Dendritic cell treated with granulocyte-macrophage colony-stimulating factor and Interleukin-4, amounts not matched to agents 40 ng/mL and 50 ng/mL, for 4 days (primary cell): ENCODE measurements at regions not wholly inside any gene's neighbourhood (a gene's known extent, or its start where the extent isn't known, plus 50 kb on each side); places are given as distances from the start of the nearest gene placed in this dataset.

Experiments used
- H3K27ac Mint-ChIP-seq: one replicate; pipeline ENCODE4 v1.8.0; 2022; ENCODE audit warnings: mild to moderate bottlenecking, mixed read lengths
- H3K27me3 Mint-ChIP-seq: one replicate; pipeline ENCODE4 v1.8.0; 2022; ENCODE audit warnings: mild to moderate bottlenecking, mixed read lengths
- H3K36me3 Mint-ChIP-seq: one replicate; pipeline ENCODE4 v1.8.0; 2022; ENCODE audit warnings: low read depth, mixed read lengths
- H3K4me1 Mint-ChIP-seq: one replicate; pipeline ENCODE4 v1.8.0; 2022; ENCODE audit warnings: low read depth, mixed read lengths
- H3K4me3 Mint-ChIP-seq: one replicate; pipeline ENCODE4 v1.8.0; 2022; ENCODE audit warnings: mild to moderate bottlenecking, moderate library complexity, mixed read lengths
- H3K9me3 Mint-ChIP-seq: one replicate; pipeline ENCODE4 v1.8.0; 2022; ENCODE audit warnings: mixed read lengths
- intact Hi-C: fragments of 100-400 bp; cut with micrococcal nuclease; formaldehyde crosslinking; loops from one replicate; pipeline ENCODE4 v1.15.0; 2022

DNA sequence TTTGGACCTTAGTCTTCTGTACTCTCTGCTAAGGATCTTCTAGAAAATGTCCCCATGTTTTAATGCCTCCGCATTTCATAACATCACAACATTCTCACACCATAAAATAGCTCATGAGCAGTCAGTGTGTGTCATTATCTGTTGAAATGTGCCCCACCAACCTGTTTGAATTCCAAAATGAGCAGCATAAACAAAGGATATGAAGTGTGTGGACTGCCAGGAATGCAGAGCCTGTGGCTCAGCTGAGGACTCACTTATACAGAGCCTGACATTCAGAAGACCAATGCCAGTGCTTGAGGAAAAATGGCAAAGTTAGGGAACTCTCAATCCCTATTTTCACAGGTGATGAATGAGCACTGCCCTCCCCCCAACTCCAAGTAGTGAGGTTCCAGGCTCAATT lies 621.4 kb downstream of the POM121L12 start:
- intact Hi-C loops: no loop called here
- Mint-ChIP-seq H3K4me3 (no peak overlapping the region), H3K36me3 (no peaks in the 10 kb centered on the region), H3K27me3 (no peaks in the 10 kb centered on the region), H3K4me1 (no peaks in the 10 kb centered on the region), H3K27ac (no peak overlapping the region), H3K9me3 (peaks cover 36% of the 10 kb centered on the region)

DNA sequence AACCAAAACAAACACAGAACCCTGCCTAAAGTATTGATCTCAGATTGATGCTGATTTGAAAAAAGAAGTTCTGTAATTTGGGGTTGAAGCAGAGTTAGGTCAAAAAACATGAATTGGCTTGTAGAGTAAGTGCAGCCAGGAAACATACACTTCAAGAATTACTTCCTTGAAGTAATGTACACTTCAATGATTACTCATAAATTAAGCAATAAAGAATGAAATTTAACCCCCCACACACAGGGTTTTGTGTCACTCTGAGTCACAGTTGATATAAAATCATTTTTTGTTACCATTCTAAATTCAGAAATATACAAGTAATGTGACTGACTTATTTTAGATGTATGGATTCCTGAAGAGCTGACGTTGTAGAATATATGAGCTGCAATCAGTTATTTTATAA lies 622.2 kb downstream of the POM121L12 start:
- H3K4me3 Mint-ChIP-seq: no peak overlapping the region
- no peak overlapping the region for H3K27ac Mint-ChIP-seq
- intact Hi-C loops: no loop called here
- no peaks in the 10 kb centered on the region for H3K4me1 Mint-ChIP-seq
- peaks cover 30% of the 10 kb centered on the region for H3K9me3 Mint-ChIP-seq
- H3K36me3 Mint-ChIP-seq: no peaks in the 10 kb centered on the region
- H3K27me3 Mint-ChIP-seq: no peaks in the 10 kb centered on the region

DNA sequence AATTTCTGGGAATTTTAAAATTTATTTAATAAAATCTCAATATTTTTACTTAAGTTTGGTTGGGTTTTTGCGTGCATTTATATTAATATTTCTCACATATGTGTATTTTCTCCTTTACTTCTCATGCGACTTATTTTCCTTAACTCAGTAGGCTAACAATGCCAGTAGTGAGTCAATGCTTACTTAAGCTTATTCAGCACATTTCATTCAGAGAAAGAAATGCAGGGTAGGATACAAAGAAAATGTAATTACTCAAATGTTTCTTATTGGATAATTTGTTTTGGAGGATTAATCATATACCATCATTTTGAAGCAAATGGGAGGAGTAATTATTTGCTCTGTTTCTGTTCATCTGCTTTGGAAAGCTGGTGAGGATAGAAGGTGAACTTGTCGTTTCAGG lies 623.5 kb downstream of the POM121L12 start:
- Mint-ChIP-seq H3K4me1 (no peaks in the 10 kb centered on the region), H3K27ac (no peak overlapping the region), H3K4me3 (no peak overlapping the region), H3K27me3 (no peaks in the 10 kb centered on the region), H3K36me3 (no peaks in the 10 kb centered on the region), H3K9me3 (peaks cover 32% of the 10 kb centered on the region)
- intact Hi-C loops: no loop called here

DNA sequence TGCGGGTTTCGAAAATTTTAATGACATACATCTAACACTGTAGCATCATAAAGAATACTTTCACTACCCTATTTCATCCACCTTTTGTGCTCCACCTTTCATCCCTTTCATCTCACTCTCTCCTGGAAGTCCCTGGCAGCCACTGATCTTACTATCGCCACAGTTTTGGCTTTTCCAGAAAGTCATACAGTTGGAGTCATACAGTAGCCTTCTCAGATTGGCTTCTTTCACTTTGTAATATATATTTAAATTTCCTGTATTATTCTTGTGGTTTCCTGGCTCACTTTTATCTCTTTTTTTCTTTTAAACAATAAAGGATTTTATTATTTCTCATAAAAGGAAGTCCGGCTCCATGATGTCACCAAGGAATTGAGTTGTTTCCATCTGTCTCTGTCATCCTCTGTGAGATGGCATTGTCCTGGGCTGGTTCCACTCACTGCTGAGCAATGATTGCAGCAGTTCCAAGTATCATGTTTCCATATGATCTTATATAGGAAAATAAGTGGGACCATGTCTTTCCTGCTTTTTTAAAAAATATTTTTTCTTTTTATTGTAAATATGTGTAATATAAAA lies 626.3 kb downstream of the POM121L12 start:
- Mint-ChIP-seq H3K27ac (no peak overlapping the region), H3K36me3 (no peaks in the 10 kb centered on the region), H3K4me3 (no peak overlapping the region), H3K27me3 (no peaks in the 10 kb centered on the region), H3K4me1 (no peaks in the 10 kb centered on the region), H3K9me3 (peaks cover 33% of the 10 kb centered on the region)
- intact Hi-C loops: no loop called here

DNA sequence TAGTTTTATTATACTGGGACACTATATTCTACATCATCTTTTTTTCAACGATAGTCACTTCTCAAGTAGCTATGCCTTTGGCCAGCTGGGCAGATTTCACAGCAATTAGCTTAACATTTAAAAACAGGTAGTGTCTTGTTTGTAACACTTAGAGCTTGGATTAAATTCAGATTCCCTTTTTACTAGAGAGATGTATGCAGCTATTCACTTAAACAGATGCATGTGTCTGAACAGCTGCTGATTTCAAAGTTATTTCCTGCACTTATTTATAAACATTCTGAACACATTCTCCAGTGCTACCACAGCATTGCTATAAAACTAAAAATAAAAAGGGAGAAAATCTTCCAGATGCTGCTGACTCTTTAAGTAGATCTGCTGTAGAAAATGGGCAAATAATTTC lies 637.2 kb downstream of the POM121L12 start:
- H3K4me1 Mint-ChIP-seq: no peaks in the 10 kb centered on the region
- intact Hi-C loops: no loop called here
- H3K36me3 Mint-ChIP-seq: no peaks in the 10 kb centered on the region
- no peak overlapping the region for H3K27ac Mint-ChIP-seq
- H3K4me3 Mint-ChIP-seq: no peak overlapping the region
- peaks cover 19% of the 10 kb centered on the region for H3K9me3 Mint-ChIP-seq
- no peaks in the 10 kb centered on the region for H3K27me3 Mint-ChIP-seq

DNA sequence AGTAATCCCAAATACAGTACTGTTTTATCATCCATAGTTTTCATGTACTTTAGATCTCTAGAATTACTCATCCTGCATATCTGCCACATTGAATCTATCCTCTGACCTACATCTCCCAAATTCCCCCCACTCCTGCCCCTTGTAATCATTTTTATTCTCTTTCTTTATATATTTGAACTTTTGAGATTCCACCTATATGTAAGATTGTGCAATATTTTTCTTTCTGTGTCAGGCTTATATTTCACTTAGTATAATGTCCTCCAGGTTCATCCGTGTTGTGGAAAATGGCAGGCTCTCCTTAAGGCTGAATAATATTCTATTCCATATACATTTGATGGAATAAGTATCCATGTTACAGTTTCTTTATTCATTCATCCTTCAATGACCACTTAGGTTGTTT lies 640.4 kb downstream of the POM121L12 start:
- Mint-ChIP-seq H3K27me3 (no peaks in the 10 kb centered on the region), H3K4me1 (no peaks in the 10 kb centered on the region), H3K27ac (no peak overlapping the region), H3K36me3 (no peaks in the 10 kb centered on the region), H3K9me3 (peaks cover 46% of the 10 kb centered on the region), H3K4me3 (no peak overlapping the region)
- intact Hi-C loops: no loop called here

DNA sequence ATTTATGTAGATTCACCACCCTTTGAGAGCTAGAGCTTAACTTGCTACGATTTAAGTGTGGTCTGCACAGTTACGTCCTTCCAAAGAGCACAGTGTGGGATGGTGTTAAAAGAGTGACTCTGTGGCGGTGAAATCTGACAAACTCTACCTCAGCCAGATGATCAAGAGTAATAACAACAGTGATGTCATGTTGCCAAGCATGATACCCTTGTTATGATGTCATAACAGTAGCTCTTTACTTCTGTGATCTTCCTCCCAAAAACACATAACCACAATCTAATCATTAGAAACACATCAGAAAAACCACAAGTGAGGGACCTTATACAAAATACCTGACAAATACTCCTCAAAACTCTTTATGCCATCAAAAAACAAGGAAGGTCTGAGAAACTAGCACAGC lies 649.3 kb downstream of the POM121L12 start:
- Mint-ChIP-seq H3K9me3 (peaks cover 35% of the 10 kb centered on the region), H3K36me3 (no peaks in the 10 kb centered on the region), H3K27ac (no peak overlapping the region), H3K4me3 (no peak overlapping the region), H3K4me1 (no peaks in the 10 kb centered on the region), H3K27me3 (no peaks in the 10 kb centered on the region)
- intact Hi-C loops: no loop called here

DNA sequence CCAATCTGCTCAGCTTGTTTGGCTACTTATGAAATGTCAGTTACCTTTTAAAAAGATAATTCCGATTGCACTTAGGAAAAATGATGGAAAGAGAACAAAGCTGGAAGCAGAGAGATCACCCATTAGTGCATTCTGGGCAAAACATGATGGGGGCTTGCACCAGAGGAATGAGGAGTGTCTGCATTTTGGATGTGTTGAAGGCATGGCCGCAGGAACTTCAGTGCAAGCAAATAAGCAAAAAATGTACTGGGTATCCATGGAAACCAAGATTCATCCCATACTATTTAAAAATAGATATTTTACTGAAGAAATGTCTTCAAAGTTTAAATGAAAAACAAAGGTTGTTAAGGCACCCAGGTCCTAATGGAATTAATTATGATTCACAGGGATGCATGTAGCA lies 655.0 kb downstream of the POM121L12 start:
- Mint-ChIP-seq H3K9me3 (peaks cover 22% of the 10 kb centered on the region), H3K4me3 (no peak overlapping the region), H3K27me3 (no peaks in the 10 kb centered on the region), H3K36me3 (no peaks in the 10 kb centered on the region), H3K4me1 (no peaks in the 10 kb centered on the region), H3K27ac (no peak overlapping the region)
- intact Hi-C loops: no loop called here

DNA sequence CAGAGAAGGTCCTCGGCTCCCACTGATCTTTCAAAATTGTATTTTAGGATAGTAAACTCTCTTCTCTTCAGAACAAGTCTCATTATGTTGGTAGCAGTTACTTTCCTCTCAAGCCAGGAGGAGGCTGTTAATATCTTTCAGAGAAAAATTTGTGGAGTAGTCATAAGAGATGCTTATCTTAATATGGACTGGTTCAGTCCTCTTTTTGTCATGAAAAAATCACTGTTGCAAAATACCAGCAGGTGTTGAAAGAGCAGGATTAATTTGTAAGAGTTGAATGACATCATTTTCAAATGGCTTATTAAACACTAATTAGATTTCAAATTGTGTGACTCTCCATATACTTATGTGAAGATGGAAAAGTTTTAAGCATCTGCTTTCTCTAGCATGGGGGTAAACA lies 662.5 kb downstream of the POM121L12 start:
- intact Hi-C loops: no loop called here
- H3K27ac Mint-ChIP-seq: no peak overlapping the region
- H3K4me1 Mint-ChIP-seq: no peaks in the 10 kb centered on the region
- H3K9me3 Mint-ChIP-seq: peaks cover 21% of the 10 kb centered on the region
- H3K36me3 Mint-ChIP-seq: no peaks in the 10 kb centered on the region
- no peak overlapping the region for H3K4me3 Mint-ChIP-seq
- H3K27me3 Mint-ChIP-seq: no peaks in the 10 kb centered on the region

DNA sequence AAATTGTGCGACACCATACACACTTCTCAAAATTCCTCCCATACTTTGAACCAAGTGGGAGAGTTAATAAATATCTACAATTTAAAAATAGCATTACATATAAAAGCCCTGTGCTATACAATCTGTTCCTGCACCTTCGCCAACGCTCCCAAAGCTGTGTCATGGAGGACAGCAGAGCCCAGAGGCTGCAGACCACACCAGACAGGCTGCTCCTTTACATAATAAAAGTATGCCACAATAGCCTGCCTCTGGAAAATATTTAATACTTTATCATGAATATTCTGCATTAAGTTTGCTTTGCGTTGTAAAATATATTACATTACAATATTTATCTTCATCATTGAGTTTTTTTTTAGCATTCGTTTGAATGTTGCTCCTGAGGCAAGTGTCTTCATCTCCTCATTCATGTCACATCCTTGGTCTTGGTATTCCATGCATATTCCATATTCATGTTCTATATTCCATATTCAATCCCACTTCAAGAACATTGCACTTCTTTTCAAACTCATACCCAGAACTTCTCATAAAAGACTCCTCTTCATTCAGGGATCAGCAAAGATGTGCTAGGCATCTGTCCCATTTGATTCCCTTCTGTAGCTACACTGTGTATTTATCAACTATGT lies 663.9 kb downstream of the POM121L12 start:
- Mint-ChIP-seq H3K4me1 (no peaks in the 10 kb centered on the region), H3K27me3 (no peaks in the 10 kb centered on the region), H3K36me3 (no peaks in the 10 kb centered on the region), H3K9me3 (peaks cover 16% of the 10 kb centered on the region), H3K4me3 (no peak overlapping the region), H3K27ac (no peak overlapping the region)
- intact Hi-C loops: no loop called here

DNA sequence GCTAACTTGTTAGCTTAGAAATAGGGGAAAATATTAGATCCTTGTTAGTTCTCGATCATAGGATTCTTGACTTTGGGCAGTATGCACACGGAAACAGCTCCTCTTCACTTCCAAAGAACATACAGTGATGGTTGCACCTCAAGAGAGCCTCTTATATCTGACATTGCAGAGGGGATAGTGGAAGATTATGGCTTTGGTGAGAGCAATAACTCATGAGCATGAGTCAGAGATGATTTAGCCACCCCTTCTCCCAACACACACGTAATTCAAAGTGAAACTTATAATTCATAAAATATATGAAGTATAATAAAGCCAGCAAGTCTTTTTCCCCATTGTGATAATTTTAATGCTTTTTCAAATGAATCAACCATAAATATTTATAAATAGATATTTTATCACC lies 683.7 kb downstream of the POM121L12 start:
- Mint-ChIP-seq H3K27me3 (no peaks in the 10 kb centered on the region), H3K36me3 (no peaks in the 10 kb centered on the region), H3K27ac (no peak overlapping the region), H3K9me3 (peaks cover 37% of the 10 kb centered on the region), H3K4me1 (no peaks in the 10 kb centered on the region), H3K4me3 (no peak overlapping the region)
- intact Hi-C loops: no loop called here

DNA sequence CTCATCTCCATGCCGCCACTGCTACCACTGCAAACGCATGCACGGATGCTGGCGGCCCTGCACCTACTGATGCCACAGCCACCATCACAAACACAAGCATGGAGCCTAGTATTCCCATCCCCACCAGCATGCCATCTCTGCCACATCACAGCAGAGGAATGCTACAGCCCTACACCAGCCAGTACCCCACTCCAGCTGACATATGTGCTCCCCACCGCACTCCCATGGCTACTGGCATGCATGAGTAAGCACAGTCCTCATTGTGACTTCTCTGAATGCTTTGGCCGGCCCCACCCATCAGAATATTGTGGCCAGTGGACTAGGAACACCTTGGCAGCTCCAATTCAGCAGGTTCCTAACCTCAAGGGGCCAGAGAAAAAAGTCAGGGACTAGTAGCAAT lies 705.5 kb downstream of the POM121L12 start:
- Mint-ChIP-seq H3K4me1 (no peaks in the 10 kb centered on the region), H3K27ac (no peak overlapping the region), H3K36me3 (no peaks in the 10 kb centered on the region), H3K9me3 (peaks cover 68% of the 10 kb centered on the region), H3K4me3 (no peak overlapping the region), H3K27me3 (no peaks in the 10 kb centered on the region)
- intact Hi-C loops: no loop called here

DNA sequence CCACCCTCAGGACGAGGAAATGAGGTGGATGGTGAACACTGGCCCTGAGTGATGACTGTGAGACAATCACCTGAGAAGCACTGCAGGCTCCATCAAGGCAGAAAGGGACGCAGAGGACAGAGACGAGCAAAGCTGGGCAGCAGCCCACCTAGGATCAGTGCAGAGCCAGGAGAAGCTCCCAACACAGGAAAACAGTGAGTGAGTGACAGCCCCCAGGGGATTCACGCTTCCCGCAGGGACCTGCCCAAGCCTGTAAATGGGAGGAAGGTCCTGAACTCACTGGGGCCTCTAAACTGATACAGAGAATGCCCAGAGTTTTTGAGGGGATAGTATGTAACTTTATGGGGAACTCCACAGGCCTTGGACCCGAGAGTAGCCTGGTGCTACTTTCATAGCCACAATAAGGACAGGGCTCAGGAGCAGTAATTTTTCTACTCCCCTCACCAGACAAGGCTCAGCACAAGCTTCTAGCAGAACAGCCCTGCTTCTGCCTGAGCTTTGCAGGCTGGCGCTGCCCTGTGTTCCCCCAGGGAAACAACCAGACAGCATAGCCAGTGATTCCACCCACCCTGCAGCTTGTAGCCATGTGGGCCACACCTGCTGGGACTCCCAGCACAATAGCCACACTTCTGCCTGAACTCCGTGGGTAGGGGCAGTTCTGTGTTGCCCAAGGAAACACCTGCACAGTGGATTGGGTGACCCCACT lies 708.4 kb downstream of the POM121L12 start:
- Mint-ChIP-seq H3K9me3 (peaks cover 68% of the 10 kb centered on the region), H3K4me1 (no peaks in the 10 kb centered on the region), H3K36me3 (no peaks in the 10 kb centered on the region), H3K27ac (no peak overlapping the region), H3K4me3 (no peak overlapping the region), H3K27me3 (no peaks in the 10 kb centered on the region)
- intact Hi-C loops: no loop called here

DNA sequence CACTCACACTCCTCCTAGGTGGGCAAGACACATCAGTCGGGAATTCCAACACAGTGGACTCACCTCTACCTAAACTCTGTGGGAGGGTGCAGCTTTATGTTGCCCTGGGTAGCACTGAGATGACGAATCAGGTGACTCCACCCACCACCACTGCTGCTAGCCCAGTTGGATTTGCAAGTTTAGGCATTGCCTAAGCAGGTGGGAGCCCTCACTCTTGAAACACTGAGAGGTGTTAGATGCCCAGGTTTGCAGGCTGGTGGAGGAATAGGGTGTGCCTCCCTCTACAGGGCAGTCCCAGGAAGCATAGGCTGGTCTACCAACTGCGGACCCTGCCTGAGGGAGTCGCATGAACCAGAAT lies 708.9 kb downstream of the POM121L12 start:
- intact Hi-C loops: no loop called here
- H3K36me3 Mint-ChIP-seq: no peaks in the 10 kb centered on the region
- no peaks in the 10 kb centered on the region for H3K27me3 Mint-ChIP-seq
- H3K9me3 Mint-ChIP-seq: peaks cover 68% of the 10 kb centered on the region
- H3K4me3 Mint-ChIP-seq: no peak overlapping the region
- no peaks in the 10 kb centered on the region for H3K4me1 Mint-ChIP-seq
- H3K27ac Mint-ChIP-seq: no peak overlapping the region

DNA sequence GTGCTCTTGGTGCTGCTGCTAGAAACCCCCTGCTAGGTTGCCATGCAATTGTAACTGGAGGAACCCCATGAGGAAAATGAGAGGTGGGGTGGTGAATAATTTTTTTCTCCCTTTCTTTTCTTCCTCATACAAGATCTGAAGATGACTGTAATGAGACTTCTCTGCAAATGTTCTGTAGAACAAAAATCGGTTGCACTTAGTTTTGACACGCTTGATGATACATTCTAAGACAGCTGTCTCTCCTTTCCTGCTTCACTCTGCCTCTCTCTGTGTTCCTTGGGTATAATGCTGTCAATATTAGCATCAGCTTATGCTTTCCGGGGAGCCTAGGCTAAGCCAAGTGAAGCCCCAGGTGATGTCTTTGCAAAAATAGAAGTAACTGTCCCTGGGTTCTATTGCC lies 721.5 kb downstream of the POM121L12 start:
- Mint-ChIP-seq H3K27ac (no peak overlapping the region), H3K36me3 (no peaks in the 10 kb centered on the region), H3K4me1 (no peaks in the 10 kb centered on the region), H3K4me3 (no peak overlapping the region), H3K9me3 (peaks cover 44% of the 10 kb centered on the region), H3K27me3 (no peaks in the 10 kb centered on the region)
- intact Hi-C loops: no loop called here
